NB4 (cell line): ENCODE measurements at regions not wholly inside any gene's neighbourhood (a gene's known extent, or its start where the extent isn't known, plus 50 kb on each side); places are given as distances from the start of the nearest gene placed in this dataset.

Experiments
- CTCF ChIP-seq: IDR thresholded peaks from one replicate; pipeline ENCODE4 v1.5.1; 2012; ENCODE audit warnings: low read depth, low read length
- MAX ChIP-seq: IDR thresholded peaks from 2 replicates; pipeline ENCODE4 v1.6.1; 2011; ENCODE audit warnings: low read depth, low read length
- MYC ChIP-seq: IDR thresholded peaks from 2 replicates; pipeline ENCODE4 v1.6.1; 2011; ENCODE audit warnings: low read depth, low read length
- POLR2A ChIP-seq: IDR thresholded peaks from 2 replicates; pipeline ENCODE4 v1.6.1; 2011; ENCODE audit warnings: mild to moderate bottlenecking; ENCODE audit not compliant: insufficient read length; ENCODE audit errors: extremely low read depth

- TF ChIP-seq CTCF (no peak), MYC (no peak), POLR2A (no peak), MAX (no peak)
Observed at GRCh38 chr15:68000754-68001153, 53.4 kb upstream of the PIAS1 start.
